ENCODE measurements at regions not wholly inside any gene's neighbourhood (a gene's known extent, or its start where the extent isn't known, plus 50 kb on each side); places are given as distances from the start of the nearest gene placed in this dataset.

DNA sequence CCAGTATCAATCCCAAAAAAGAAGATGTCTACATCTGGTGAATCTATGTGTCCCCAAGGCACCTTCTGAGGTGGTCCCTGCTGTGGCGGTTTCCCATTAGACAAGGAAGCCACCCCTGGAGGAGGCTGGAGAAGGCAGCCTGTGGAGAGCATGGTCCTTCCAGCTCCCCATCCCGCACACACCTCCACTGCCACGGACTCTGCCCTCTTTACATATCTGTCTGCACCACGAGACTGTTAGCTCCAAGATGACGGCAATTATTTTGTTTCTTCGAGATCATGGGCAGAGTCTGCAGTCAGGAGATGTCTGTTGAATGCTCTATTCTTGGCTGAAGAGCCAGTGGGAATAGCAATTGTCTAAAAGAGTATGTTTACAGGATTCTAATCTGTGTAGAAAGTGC lies 132.0 kb downstream of the OSR1 start:
- Histone ChIP-seq H3K4me3 (no peak overlapping the region), H3K36me3 (no peaks in the 10 kb centered on the region), H3K27ac (no peak overlapping the region), H3K9me3 (no peaks in the 10 kb centered on the region), H3K4me1 (peaks cover 18% of the 10 kb centered on the region), H3K27me3 (no peaks in the 10 kb centered on the region)
- intact Hi-C loops (cut with DNase I) = no loop called here
- no peak for DNase-seq (ENCODE audit: extremely low spot score in 2 of 2)
- no peak for TF ChIP-seq CTCF (IDR thresholded peaks at IDR 0.05)

DNA sequence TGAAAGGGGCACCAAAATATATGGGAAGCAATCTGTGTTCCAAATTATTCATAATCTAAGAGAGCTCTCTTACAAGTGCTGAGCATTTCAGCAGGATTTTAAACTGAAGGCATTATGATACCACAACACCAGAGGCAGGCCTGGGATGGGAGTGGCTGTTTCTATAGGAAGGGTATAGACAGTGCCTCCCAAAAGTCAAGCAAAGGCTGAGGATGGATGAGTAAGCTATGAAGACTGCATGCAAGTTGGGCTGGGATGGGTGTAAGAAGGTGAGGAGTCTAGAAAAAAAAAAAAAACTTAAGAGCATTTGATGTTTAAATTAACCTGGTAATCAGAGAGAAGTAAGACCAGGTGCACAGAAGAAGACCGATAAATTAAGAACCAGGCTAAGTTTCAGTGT lies 132.5 kb downstream of the OSR1 start:
- no peak for DNase-seq (ENCODE audit: extremely low spot score in 2 of 2)
- no peaks in the 10 kb centered on the region for H3K36me3 ChIP-seq
- H3K9me3 ChIP-seq = no peaks in the 10 kb centered on the region
- peaks cover 18% of the 10 kb centered on the region for H3K4me1 ChIP-seq
- H3K4me3 ChIP-seq = no peak overlapping the region
- intact Hi-C loops (cut with DNase I) = no loop called here
- H3K27ac ChIP-seq = no peak overlapping the region
- no peak for TF ChIP-seq POLR2AphosphoS5 (IDR thresholded peaks at IDR 0.05; ENCODE audit: insufficient read depth in 1 of 2, low read depth in 1 of 2)
- TF ChIP-seq POLR2A (IDR thresholded peaks at IDR 0.05) = no peak
- TF ChIP-seq CTCF (IDR thresholded peaks at IDR 0.05) = no peak
- no peaks in the 10 kb centered on the region for H3K27me3 ChIP-seq

DNA sequence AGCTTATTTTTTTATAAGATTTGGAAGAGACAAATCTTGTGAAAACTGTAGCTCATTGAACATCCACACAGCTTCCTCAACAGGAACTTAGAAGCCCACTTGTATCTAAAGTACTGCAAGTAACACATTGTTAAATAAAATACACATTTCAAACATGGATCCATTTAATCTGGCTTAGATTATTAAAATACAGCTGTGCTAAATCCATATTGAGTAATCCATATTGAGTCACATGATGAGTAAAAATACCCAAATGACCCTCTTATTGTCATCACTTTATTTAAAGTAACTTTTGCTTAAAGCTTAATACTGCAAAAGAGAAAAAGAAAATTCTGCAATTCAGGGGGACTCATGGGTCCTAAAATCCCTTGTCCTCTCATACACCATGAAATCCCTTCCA lies 133.3 kb downstream of the OSR1 start:
- no peaks in the 10 kb centered on the region for H3K9me3 ChIP-seq

DNA sequence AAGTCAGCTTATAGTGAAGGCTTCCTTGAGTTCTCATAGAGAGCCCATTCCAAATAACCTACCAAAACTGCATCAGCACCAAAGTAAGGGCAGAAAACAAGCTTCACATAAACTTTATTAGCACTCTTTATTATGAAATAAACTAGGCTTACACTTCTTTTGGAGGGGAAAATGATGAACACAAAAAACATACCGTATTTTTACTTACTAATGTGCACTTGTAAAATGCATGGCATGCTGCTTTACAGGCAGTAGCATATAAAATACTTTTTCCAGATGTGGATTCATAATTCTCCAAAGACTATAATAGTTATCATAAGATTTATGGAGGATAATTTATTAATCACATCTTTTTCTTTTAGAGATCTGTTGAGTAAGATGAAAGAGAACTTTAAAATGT lies 133.9 kb downstream of the OSR1 start:
- Histone ChIP-seq H3K36me3 (no peaks in the 10 kb centered on the region), H3K27me3 (no peaks in the 10 kb centered on the region), H3K9me3 (no peaks in the 10 kb centered on the region), H3K27ac (no peak overlapping the region), H3K4me1 (peaks cover 18% of the 10 kb centered on the region), H3K4me3 (no peak overlapping the region)
- DNase-seq (ENCODE audit: extremely low spot score in 2 of 2) = no peak
- TF ChIP-seq CTCF (IDR thresholded peaks at IDR 0.05) (no peak), POLR2A (IDR thresholded peaks at IDR 0.05) (no peak), POLR2AphosphoS5 (IDR thresholded peaks at IDR 0.05; ENCODE audit: insufficient read depth in 1 of 2, low read depth in 1 of 2) (no peak)
- intact Hi-C loops (cut with DNase I) = no loop called here

More for the DNA sequence above, 133.3 kb downstream of the OSR1 start:
- Histone ChIP-seq H3K4me1 (peaks cover 18% of the 10 kb centered on the region), H3K36me3 (no peaks in the 10 kb centered on the region), H3K27me3 (no peaks in the 10 kb centered on the region), H3K27ac (no peak overlapping the region), H3K4me3 (no peak overlapping the region)
- intact Hi-C loops (cut with DNase I) = no loop called here
- no peak for DNase-seq (ENCODE audit: extremely low spot score in 2 of 2)
- TF ChIP-seq POLR2A (IDR thresholded peaks at IDR 0.05) (no peak), CTCF (IDR thresholded peaks at IDR 0.05) (no peak), POLR2AphosphoS5 (IDR thresholded peaks at IDR 0.05; ENCODE audit: insufficient read depth in 1 of 2, low read depth in 1 of 2) (no peak)

DNA sequence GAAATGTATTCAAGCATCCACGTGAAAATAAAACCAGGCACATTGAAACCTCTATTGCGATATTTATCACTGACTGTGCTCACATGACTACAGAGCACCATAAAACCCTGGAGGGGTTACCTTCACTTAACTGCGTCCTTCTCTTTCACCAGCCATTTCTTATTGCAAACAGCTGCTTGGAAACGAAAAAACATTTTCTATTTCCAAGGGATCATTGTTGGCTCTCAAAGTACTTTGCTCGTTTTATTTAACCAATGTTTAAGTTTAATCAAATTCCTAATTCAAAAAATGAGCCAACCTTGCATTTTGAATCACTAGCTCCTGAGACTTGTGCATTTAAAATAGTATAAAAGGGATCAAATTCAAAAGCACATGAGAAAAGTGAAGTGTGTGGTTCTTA lies 134.4 kb downstream of the OSR1 start:
- Histone ChIP-seq H3K4me3 (no peak overlapping the region), H3K36me3 (no peaks in the 10 kb centered on the region), H3K4me1 (peaks cover 18% of the 10 kb centered on the region), H3K9me3 (no peaks in the 10 kb centered on the region), H3K27me3 (no peaks in the 10 kb centered on the region), H3K27ac (peak overlapping the region; percentile 5)
- DNase-seq (ENCODE audit: extremely low spot score in 2 of 2) = no peak
- intact Hi-C loops (cut with DNase I) = no loop called here
- TF ChIP-seq POLR2AphosphoS5 (IDR thresholded peaks at IDR 0.05; ENCODE audit: insufficient read depth in 1 of 2, low read depth in 1 of 2) (no peak), CTCF (IDR thresholded peaks at IDR 0.05) (no peak), POLR2A (IDR thresholded peaks at IDR 0.05) (no peak)

Data from vagina (tissue), 2 donors.